ENCODE measurements at regions not wholly inside any gene's neighbourhood (a gene's known extent, or its start where the extent isn't known, plus 50 kb on each side); places are given as distances from the start of the nearest gene placed in this dataset.

DNA sequence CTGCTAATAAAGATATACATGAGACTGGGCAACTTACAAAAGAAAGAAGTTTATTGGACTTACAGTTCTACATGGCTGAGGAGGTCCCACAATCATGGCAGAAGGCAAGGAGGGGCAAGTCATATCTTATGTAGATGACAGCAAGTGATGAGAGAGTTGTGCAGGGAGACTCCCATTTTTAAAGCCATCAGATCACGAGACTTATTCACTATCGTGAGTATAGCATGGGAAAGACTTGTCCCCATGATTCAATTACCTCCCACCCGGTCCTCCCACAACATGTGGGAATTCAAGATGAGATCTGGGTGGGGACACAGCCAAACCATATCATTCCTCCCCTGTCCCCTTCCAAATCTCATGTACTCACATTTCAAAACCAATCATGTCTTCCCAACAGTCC, 50.9 kb upstream of the GRID2 start:
- DNase-seq (ENCODE audit: extremely low read depth, low read depth): no peak
- TF ChIP-seq, protein P1, sequence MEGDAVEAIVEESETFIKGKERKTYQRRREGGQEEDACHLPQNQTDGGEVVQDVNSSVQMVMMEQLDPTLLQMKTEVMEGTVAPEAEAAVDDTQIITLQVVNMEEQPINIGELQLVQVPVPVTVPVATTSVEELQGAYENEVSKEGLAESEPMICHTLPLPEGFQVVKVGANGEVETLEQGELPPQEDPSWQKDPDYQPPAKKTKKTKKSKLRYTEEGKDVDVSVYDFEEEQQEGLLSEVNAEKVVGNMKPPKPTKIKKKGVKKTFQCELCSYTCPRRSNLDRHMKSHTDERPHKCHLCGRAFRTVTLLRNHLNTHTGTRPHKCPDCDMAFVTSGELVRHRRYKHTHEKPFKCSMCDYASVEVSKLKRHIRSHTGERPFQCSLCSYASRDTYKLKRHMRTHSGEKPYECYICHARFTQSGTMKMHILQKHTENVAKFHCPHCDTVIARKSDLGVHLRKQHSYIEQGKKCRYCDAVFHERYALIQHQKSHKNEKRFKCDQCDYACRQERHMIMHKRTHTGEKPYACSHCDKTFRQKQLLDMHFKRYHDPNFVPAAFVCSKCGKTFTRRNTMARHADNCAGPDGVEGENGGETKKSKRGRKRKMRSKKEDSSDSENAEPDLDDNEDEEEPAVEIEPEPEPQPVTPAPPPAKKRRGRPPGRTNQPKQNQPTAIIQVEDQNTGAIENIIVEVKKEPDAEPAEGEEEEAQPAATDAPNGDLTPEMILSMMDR (IDR thresholded peaks at IDR 0.05; ENCODE audit: low read depth, low read length): no peak

DNA sequence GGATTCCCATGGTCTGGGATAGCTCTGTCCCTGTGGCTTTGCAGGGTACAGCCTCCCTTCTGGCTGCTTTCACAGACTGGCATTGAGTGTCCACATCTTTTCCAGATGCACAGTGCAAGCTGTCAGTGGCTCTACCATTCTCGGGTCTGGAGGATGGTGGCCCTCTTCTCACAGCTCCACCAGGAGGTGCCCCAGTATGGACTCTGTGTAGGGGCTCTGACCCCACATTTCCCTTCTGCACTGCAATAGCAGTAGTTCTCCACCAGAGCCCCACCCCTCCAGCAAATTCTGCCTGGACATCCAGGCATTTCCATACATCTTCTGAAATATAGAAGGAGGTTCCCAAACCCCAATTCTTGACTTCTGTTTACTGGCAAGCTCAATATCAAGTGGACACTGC, 50.2 kb upstream of the GRID2 start:
- TF ChIP-seq, protein P1 (IDR thresholded peaks at IDR 0.05; ENCODE audit: low read depth, low read length): no peak
- no peak for DNase-seq (ENCODE audit: extremely low read depth, low read depth)

Data from AG09319 (cell line).